Cardiac septum (tissue), 1 donor: ENCODE measurements at regions not wholly inside any gene's neighbourhood (a gene's known extent, or its start where the extent isn't known, plus 50 kb on each side); places are given as distances from the start of the nearest gene placed in this dataset.

Experiments
- DNase-seq: peaks from one replicate; pipeline ENCODE4 v3.0.0-alpha.2; 2020; ENCODE audit warnings: low spot score
- intact Hi-C: fragments of 100-400 bp; cut with DNase I; formaldehyde crosslinking; loops from one replicate; pipeline ENCODE4 v1.14.0; 2022
- donor health status: DM: no; HTN: no; CAD: no.

DNA sequence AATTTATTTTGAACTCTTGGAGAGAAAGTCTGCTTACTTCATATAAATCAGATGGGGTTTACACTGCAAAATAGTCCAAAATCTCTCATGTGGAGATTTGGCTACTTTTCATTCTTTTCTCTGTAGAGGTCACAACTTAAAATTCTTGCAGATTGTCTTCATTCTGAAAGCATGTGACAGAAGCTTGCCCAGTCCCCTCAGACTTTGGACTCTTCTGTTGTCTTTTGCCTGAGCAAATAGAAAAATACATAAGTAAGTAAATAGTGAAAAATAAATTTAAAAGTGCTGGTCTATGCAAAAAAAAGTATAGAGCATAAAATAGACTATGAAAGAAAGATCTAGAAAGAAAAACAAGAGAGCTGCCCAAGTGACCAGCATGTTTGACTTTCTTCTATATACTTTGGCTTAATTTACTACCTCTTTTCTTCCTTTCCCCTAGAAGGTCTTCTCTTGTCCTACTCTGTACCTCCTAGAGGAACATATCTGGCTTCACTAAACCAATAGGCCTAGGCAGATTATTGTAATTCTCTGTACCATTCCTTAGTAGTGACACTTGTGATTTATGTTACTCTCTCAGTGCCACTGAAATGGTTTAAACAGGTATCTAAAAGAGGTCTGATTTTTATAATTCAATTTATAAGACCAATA, 260.9 kb downstream of the TENT5A start:
- intact Hi-C loops = no loop called here
- no peak for DNase-seq

DNA sequence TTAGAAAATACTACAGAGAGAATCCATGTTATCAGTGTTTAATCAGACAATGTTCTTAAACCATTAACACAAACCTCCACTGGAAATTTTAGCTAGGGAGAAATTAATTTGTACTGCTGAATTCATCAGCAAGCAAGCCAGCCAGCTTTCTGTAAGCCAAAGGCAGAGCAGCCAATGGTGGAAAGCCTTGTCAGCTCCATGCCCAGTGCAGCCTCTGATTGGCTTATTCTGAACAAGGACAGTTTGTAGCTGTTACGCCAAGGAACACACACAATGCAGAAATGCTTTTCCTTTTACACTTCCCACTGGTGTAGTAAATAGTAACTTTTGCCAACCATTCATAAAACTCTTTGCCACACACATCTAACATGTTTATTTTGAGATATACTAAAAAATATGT, 265.0 kb downstream of the TENT5A start:
- DNase-seq = no peak
- intact Hi-C loops = no loop called here

DNA sequence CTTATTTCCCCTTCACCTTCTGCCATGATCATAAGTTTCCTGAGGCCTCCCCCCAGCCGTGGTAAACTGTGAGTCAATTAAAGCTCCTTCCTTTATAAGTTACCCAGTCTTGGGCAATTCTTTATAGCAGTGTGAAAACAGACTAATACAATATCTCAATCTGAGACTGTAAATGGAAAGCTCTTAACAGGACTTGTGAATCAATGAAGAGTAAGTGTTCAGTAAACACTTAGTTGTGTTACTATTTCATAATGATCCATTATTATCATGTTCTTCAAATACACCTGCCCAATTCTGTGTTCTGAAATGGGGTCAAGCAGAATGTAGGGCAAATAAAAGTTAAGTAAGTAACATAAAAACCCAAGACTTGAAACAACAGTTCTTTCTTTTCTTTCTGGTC, 266.2 kb downstream of the TENT5A start:
- intact Hi-C loops = no loop called here
- DNase-seq = no peak

DNA sequence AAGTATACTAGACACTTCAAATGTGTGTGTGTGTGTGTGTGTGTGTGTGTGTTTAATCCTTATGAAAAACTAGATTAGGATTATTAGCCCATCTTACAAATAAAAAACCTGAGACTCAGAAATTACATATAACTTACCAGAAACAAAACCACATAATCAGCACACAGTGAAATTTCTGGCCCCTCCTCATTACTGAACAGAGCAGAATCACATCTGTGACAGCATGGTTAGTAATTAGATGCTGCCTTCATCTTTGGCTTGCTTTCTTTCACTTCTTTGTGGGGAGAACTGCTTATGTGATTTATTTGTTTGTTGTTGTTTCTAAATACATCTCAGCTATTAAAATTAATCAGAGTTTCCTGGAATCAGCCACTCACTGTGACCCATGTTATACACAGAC, 267.1 kb downstream of the TENT5A start:
- intact Hi-C loops = no loop called here
- no peak for DNase-seq

DNA sequence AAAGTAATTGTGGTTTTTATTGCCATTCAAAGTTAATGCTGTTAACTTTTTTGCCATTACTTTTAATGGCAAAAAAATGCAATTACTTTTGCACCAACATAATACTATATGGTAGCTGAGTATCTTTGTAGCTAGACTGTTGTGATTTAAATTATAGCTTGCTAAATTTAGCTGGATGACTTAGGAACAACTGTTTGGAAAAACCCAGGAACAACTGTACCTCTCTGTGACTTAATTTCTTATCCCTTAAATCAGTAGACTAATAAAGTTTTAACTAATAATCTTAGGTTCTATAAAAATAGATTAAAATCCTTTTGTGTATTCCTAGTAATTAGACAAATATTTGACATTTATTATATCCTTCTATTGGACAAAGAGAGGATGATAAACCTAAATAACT, 268.2 kb downstream of the TENT5A start:
- no peak for DNase-seq
- intact Hi-C loops = no loop called here

DNA sequence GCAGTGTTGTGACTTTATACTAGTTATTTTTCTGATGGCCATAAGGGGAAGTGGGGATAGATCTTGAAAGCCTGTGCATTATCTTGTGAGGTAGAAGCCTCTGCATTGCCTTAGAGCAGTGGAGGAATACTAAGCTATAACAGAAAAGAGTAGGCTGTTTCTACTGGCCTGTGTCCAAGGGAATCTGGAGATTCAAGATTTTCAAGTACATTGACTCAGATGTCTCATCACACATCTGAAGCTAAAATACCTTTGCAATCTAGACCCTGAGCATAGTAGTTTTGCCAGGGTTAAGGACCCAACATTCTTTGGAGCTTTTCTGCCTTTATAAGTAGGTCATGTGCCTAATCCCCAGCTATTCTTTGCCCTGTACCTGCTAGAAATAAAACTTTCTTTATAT, 272.3 kb downstream of the TENT5A start:
- DNase-seq = no peak
- intact Hi-C loops = no loop called here

DNA sequence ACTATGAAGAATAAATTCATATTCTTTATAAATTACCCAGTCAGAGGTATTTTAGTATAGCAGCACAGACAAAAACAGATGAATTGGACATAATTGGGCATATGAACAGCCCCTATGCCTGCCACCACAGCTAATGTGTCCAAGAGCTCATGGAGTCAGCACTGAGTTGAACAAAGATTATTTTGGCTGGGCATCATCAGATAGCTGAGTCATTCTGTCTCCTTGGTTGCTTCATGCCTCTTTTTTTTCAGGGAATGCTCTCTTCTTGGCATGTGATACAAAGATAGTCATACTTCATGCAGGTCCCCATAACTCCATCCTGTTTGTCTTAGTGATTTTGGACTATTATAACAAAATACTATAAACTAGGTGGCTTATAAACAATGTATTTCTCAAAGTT, 275.6 kb downstream of the TENT5A start:
- intact Hi-C loops = no loop called here
- no peak for DNase-seq

DNA sequence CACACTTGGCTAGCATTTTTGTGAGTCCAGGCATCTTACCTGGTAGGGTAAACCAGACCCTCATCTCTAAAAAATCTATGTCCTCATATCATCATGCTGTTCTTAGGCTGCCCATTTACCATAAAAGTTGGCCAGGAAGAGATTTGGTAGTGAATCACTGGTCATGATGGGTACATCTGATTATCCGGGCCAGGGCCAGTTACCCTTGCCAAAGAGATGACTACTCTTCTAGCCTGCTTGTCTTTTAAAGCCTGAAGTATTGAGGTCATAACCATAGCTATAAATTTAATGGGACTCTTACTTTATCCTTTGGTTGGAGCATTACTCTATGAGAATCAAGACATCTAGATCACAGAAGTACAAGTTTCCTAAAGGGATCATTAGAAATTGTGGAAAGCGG, 276.8 kb downstream of the TENT5A start:
- no peak for DNase-seq
- intact Hi-C loops = no loop called here

DNA sequence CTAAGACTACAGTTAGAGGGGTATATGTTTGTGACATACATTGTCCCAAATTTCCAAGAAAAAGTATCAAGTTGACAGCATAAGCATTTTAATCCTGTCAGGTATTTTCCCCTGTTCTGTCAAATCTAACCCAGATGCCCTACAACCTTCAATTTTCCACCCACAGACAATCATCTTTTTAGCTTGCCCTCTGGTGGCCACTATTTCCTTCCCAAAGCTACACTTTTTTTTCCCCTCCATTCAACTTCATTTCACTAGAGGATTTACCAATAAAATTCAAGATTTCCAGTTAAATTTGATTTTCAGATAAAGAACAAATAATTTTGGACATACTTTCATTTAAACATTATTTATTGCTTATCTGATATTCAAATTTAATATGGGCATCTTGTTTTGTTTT, 286.6 kb downstream of the TENT5A start:
- no peak for DNase-seq
- intact Hi-C loops = no loop called here

DNA sequence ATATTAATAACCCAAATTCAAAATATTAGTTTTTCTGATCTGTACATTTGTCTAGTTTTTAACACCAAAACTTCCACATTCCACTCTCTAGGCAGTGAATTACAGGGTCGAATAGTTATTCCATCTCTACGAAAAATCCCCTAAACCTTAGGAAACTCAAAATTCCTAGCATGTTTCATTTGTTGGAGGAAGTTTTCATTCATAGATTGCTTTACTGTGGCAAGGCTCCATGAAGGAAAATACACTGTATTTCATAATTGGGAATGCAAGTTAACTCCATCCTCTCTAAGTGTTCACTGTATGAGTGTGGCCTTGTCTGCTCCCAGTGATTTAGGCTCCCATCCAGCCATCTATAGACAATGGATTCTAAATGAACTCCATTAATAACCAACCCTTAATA, 296.1 kb downstream of the TENT5A start:
- no peak for DNase-seq
- intact Hi-C loops = no loop called here

DNA sequence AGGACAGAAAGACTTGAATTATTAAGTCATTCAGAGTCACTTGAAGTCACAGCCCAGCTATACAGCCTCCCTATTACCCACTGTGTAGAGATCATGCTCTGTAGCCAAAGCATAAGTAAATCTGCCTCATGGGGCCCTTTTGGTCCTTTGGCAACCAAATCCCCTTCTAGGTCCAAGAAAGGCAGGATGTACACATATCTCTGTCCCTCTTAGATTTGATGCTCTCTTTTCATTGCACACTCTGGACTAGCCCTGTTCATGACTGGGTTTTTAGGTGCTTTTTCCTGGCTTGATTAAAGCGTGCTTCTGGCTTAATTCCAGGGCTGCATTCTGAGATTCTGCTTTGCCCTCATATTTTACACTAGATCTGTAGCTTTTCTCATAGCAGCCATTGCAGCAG, 296.8 kb downstream of the TENT5A start:
- DNase-seq = no peak
- intact Hi-C loops = no loop called here

DNA sequence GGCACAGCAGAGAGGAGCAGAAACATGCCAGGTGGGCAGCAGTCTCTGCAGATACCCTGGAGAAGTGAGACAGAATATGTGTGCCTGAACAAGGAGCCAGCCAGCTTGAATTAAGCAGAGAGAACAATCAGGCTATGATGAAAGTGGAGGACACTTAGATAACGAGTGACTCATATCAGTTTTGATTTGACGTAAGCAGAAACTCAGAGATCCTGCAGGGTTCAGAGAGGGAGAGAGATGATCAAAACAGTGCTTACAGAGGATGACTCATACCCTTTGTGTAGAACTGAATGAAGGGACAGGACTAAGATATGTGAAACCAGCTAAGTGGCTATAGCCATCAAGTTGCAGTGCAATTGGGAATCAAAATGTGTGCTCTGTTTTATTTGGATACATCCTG, 300.7 kb downstream of the TENT5A start:
- intact Hi-C loops = no loop called here
- no peak for DNase-seq

DNA sequence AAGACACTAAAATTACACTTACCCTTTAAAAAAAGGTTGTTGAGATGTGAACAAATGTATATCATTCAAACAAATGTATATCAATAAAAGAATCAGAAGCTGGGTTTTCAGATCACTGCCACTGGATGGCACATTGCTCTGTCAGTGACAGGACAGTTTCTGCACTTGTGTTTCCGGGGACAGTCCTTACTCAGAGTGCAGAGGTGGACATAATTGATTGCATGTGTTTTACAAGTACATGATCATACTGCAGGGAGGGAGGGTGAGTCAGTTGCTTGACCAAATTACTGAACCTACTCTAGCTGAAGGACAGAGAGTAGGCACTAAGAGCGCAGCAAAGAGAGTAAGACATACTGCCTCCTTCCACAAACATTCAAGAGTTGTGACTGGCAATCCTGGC, 302.3 kb downstream of the TENT5A start:
- intact Hi-C loops = no loop called here
- no peak for DNase-seq

DNA sequence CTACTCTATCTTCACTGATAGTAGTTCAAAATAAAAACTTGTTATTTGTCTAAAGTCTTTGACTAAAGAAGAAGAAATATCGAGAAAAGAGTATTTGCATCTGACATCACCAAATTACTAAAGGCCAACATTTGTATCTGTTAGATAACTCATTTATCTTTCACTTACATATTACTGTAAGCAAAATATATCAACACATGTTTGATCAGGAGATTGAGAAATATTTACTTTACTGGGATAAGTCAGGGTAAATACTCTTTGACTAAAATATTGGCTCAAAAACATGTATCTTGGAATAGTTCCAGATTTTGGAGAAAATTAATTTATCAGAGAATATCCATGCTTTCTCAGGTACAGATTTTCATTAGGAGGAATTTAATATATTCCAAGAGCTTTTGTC, 306.0 kb downstream of the TENT5A start:
- DNase-seq = no peak
- intact Hi-C loops = no loop called here

DNA sequence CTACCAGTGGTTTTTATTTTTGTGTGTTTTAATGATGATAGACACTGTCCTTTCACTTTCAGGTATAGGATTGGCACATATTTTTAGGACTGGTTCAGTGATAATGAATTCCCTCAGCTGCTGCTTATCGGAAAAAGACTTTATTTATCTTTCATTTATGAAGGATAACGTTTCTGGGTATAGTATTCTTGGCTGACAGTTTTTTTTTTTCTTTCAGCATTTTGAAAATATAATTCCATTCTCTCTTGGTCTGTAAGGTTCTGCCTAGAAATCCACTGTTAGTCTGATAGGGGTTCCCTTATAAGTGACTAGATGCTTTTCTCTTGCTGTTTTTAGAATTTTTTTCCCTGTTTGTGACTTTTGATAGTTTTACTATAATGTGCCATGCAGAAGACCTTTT, 313.1 kb downstream of the TENT5A start:
- no peak for DNase-seq
- intact Hi-C loops = no loop called here

DNA sequence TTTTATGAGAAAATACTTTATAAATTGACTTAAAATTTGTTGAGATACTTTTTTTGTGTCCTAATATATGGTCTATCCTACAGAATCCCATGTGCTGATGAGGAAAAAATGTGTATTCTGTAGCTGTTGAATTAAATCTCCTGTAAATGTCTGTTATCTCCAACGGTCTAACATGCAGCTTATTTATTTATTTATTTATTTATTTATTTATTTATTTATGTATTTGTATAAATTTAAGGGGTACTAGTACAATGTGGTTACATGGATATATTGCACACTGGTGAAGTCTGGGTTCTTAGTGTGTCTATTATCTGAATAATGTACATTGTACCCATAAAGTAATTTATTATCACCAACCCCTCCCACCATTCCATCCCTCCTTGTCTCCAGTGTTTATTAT, 315.5 kb downstream of the TENT5A start:
- DNase-seq = no peak
- intact Hi-C loops = no loop called here

DNA sequence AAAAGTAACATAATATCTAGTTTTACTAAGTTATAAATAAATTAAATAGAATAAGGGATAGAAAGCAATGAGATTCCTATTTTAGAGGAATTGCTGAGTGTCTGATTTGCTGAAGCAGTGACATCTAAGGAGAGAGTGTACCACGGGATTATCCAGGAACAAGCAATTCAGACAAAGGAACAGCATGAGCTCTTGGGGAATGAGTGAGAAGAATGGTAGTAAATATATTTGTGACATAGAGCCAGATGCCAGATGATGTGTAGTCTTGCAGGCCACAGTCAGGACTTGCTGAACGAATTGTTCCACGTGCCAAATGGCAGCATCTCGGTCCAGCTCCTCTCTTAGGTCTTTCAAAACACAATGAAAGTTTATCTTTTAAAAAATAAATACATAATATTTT, 339.2 kb downstream of the TENT5A start:
- intact Hi-C loops = no loop called here

DNA sequence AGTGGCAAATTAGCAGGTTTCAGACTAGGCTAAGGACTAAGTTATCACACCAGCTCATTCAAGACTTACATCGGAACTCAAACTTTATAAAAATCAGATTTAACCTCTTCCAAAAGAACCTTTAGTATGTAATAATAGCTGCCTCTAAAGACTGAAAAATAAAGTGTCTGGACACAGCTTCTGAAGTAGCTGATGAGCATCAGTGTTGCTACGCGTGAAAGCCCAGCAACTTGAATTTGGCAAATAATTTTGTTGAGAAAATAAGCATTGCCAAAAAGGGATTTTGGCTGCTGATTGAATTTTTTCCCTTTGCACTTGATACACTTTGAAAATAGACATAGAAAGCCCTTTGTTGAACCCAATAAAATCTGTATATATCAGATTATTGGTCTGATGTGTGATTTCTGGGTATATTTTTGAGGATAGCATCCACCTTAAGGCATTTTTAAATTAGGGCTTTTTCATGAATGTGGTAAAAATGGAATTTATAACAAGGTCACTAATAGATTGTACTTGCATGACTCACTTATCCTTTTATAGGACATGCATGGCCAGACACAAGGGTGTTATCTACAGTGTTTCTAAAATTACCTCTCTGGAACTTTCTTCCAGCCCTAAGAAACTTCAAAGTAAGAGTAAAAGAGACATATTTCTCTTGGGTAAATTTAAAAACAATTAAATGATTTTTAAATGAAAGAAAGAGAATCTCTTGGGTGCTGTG, 350.4 kb downstream of the TENT5A start:
- intact Hi-C loops = no loop called here

More for the DNA sequence above, 339.2 kb downstream of the TENT5A start:
- no peak for DNase-seq

DNA sequence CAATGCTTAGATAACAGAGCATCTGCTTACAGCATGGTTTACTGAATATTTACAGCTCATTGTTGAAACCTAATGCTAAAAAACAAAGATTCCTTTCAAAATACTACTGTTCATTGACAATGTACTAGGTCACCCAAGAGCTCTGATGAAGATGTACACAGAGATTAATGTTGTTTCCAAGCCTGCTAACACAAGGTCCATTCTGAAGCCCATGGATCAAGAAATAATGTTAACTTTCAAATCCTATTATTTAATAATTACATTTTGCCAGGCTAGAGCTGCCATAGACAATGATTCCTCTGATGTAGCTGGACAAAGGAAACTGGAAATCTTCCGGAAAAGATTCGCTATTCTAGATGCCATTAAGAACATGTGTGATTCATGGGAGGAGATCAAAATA, 355.6 kb downstream of the TENT5A start:
- intact Hi-C loops = no loop called here
- no peak for DNase-seq

More for the DNA sequence above, 350.4 kb downstream of the TENT5A start:
- DNase-seq = no peak

DNA sequence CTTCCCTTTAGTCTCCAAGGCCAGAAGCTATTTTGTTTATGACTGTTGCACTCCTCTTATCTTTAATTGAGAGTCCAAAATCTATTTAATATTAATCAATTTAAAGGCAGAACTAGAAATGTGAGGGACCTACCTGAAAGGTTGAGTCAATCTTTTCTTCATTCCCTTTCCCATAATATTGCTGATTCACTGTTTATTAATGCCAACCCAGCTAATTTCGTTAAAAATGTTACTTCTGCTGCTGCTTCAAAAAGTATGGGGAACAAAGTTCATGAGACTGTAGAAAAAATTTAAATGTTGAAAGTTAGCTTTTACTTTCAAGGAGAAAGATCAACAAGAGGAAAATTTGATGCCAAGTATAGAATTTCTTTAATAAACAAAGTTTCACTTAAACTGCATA, 365.3 kb downstream of the TENT5A start:
- no peak for DNase-seq
- intact Hi-C loops = no loop called here

DNA sequence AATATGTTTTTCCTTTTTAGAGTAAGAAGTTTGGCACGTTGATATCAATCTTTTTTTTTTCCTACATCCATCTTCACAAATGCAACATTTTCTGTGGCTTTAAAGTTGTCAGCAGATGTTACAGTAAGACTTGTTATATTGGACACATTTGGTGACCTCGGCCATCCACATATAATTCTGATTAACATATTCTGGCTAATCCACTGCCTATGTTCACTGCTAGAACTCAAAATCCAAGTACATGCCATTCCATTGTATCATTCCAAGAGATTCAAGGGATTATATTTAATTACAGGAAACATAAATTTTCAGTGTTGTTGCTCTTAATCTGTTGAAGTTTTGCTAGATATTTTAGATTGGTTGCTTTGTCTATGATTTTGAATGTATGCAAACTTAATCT, 367.6 kb downstream of the TENT5A start:
- no peak for DNase-seq
- intact Hi-C loops = no loop called here

DNA sequence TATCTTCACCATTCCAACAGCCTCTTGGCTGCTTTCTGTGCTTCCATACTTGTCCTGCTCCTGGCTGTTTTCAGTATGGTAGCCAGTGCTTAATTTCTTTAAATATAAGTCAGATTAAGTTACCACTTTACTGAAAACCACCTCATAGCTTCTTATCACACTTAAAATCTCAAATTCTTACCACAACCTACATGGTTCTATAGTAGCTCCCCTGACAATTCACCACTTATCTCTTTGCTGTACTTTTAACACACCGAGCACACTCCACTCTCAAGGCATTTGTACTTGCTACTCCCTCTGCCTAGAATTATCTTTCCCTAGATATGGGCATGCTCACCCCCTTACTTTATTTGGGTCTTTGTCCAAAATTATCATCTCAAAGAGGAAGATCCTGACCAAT, 369.0 kb downstream of the TENT5A start:
- intact Hi-C loops = no loop called here
- no peak for DNase-seq
